ENCODE measurements at regions not wholly inside any gene's neighbourhood (a gene's known extent, or its start where the extent isn't known, plus 50 kb on each side); places are given as distances from the start of the nearest gene placed in this dataset.

DNA sequence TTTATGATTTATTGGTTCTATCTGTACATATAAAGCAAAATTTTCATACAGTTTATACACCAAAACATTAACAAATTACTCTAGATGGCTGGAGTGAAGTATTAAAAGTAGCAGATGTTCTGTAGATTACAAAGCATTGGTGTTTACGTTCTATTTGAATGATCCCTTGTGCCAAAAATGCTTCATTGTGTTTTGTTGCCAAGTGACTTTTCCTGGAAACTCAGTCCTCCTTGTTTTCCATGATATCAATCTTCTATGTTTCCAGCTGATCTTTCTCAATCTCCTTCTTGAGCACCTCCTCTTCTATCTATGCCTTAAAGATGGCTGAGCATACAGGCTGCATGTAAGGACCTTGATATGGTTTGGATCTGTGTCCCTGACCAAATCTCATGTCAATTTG, 263.6 kb upstream of the CTSO start:
- DNase-seq: no peak

- DNase-seq: no peak
Observed at GRCh38 chr4:156201050-156201449, 247.4 kb upstream of the CTSO start.

DNA sequence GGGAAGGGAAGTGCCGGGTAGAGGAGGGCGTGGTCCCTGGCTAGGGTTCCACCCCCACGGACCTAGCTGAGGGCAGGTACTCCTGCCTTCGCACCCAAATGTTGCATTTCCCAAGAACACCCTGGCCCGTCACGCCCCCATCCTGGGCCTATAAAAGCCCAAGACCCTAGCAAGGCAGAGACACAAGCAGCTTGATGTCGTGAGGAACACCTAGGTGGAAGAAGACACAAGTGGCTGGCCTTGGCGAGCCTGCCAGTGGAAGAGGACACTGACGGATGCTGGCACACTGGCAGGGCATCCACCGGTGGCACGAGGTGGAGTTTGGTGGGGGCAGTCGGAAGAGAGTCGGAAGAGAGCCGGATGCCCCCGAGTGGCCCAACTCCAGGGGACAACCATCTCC, 244.8 kb upstream of the CTSO start:
- DNase-seq: no peak

DNA sequence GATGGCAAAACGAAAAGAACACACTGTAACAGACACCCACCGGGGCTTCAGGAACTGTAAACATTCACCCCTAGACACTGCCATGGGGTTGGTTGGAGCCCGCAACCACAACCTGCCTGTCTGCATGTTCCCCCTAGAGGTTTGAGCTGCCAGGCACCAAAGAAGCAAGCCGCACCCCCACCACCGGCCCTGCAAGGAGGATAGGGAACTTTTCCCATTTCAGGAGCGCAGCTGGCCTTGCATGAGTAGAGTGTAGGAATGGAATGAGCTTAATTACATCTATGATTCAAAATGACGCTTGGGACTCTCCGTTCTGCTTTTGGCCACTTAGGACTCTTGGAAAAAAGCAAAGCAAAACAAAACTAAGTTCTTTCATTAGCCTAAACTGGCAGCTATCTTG, 243.6 kb upstream of the CTSO start:
- DNase-seq: no peak

- DNase-seq: no peak
Observed at GRCh38 chr4:156196722-156197121, 243.1 kb upstream of the CTSO start.

DNA sequence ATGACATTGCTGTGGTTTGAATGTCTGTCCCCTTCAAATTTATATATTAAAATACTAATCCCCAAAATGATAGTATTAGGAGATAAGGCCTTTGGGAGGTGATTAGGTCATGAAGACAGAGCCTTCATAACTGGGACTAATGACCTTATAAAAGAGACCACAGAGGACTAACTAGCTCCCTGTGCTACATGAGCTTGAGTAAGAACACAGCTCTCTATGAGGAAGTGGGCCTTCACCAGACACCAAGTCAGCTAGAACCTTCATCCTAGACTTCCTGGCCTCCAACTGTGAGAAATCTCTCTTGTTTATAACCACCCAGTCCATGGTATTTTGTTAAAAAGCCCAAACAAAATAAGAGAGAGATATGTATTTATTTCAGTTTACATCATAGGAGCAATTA, 242.2 kb upstream of the CTSO start:
- DNase-seq: no peak

DNA sequence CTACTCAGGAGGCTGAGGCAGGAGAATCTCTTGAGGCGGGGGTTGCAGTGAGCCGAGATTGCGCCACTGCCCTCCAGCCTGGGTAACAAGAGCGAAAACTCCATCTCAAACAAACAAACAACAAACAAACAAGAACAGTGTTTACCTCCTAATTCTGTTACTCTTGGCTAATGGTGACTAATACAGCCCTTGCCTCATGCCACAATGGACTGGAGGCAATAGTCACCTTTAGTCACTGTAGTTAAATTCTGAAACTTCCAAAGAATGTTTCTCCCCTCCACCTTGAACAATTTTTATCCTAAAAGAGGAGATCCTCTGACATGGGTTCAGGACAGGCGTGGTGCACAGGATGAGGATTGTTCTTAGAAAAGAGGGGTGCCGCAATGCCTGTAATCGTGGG, 241.2 kb upstream of the CTSO start:
- no peak for DNase-seq

DNA sequence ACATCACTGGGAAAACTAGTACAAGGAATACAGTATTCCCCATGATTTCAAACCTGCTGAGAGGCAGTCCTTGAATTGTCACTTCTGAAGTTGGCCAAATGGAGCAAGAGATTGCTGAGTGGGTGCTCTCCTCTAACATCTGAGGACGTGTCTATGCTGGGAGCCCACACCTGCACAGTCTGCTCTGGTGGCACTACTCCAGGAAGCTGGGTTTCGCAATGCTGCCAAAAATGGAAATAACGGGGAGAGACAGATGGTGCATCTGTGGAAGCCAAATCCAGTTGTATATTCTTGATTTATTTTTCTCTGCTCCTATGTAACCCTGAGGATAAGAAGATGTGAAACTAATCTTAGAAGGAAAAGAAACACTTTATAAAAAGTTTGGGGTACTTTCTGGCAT, 240.1 kb upstream of the CTSO start:
- no peak for DNase-seq

- DNase-seq: no peak
Observed at GRCh38 chr4:156193106-156193505, 239.4 kb upstream of the CTSO start.

DNA sequence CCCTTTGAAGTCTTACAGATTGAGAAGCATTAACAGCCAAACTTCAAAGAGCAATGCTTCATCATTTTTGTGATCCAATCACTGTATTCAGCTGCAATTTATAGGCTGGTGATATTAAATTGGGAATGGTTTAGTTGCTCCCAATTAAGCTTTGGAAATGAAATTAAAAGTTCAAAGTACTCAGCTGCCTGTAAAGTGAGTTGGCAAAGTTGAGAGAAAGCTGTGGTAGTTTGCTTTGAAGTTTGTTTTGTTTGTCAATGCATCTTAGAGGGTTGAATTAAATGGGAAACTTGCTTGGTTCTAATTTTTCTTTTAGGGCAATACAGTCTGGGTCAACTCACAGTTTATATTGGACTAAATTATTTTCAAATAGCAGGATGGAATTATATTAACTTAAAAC, 238.4 kb upstream of the CTSO start:
- no peak for DNase-seq

DNA sequence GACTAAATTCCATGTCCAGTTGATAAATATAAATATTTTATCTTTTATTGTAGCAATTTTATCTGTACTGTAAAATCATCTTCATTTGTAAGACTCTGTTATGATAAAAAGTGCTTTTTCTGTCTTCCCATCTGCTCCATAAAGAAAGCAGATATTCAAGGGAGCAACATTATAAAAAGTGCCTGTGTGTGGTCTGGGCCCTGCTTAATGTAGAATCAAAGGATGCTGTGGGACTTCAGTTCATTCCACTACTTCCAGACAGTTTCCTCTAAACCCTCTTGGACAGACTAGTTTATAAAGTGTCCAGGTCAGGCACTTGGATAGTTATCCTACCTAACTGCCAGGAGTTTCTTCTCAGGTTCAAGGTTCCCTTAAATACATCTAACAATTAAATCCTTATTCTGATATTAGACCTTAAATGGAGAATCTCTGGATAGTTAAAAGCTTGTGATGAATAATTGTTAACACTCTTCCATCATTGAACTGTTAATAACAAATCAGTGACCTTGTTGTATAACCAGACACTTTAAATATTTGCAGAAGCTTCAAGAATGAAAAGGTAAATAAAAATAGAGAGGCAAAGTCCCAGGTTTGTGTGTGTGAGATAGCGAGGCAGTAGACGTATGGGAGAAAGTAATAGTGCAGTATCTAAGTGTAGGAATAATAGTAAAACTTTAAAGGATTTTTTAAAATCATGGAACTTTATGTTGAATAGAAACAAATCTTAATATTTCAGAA, 237.5 kb upstream of the CTSO start:
- no peak for DNase-seq

- peak; percentile 10 for DNase-seq
Observed at GRCh38 chr4:156190615-156191014, 236.9 kb upstream of the CTSO start.

- peak; percentile 9 for DNase-seq
Observed at GRCh38 chr4:156188596-156188995, 234.9 kb upstream of the CTSO start.

- no peak for DNase-seq
Observed at GRCh38 chr4:156186111-156186510, 232.4 kb upstream of the CTSO start.

- no peak for DNase-seq
Observed at GRCh38 chr4:156185514-156186055, 231.9 kb upstream of the CTSO start.

GRCh38 chr4:156182269-156182668, 228.6 kb upstream of the CTSO start:
- no peak for DNase-seq

DNA sequence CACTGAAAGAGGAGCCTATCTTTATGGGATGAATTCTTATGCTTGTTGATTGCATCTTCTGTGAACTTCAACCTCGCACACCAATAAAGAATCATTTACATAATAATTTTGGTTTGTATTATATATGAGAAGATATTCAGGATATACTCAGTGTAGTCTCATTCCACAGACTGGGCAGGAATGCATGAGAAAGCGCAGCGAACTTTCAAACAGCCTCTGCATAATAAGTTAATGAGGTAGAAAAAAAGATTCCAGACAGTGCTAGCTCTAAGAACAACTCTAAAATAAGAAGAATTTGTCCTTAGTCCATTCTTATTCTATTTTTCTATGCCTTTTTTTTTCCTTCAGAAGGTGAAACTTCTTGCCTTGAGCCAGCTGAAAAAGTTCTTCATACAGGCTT, 224.3 kb upstream of the CTSO start:
- DNase-seq: no peak

- DNase-seq: no peak
Observed at GRCh38 chr4:156176896-156177295, 223.2 kb upstream of the CTSO start.

DNA sequence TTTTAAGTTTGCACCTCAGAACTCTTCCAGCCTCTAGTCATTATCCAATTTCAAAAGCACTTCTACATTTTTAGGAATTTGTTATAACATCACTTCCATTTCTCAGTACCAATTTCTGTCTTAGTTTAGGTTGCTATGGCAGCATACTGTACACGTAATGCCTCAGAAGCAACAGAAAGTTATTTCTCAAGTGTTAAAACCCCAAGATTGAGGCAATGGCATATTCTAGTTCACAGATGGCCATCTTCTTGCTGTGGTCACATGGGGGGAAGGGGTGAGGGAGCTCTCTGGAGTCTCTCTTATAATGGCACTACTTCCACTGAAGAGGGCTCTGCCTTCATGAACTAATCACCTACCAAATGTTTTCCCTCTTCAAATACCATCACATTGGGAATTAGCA, 220.3 kb upstream of the CTSO start:
- no peak for DNase-seq

DNA sequence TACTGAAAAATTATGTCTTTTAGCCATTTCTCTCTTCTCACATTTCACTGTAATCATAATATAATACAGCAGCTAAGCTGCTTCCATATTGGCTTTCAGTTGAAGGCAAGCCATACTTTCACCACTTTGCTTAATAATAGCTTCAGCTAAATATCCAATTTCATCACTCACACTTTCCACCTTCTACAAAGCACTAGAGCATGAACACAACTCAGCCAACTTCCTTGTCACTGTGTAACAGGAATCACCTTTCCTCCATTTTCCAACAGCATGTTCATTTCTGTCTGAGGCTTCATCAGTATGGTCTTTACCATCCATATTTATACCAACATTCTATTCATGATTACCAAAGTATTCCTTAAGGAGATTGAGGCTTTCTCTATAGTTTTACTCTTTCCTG, 219.8 kb upstream of the CTSO start:
- DNase-seq: no peak

DNA sequence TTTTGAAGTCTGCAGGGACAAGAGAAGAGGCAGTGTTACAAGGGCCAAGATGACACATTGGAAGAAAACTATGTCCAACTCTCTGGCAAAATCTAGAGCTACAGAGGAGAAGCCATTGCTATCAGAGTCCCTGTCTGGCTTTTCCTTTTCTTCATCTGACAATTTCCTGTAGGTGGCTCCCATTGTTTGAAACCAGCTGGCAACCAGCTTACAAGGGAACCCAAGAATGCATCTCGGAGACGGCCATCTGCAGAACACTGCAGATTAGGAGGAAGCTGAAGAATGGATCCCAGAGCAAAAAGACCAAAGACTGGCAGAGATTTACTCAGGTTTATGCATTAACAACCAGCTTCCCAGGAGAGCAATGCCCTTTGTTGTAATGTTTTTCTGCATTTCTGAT, 216.2 kb upstream of the CTSO start:
- DNase-seq: no peak

DNA sequence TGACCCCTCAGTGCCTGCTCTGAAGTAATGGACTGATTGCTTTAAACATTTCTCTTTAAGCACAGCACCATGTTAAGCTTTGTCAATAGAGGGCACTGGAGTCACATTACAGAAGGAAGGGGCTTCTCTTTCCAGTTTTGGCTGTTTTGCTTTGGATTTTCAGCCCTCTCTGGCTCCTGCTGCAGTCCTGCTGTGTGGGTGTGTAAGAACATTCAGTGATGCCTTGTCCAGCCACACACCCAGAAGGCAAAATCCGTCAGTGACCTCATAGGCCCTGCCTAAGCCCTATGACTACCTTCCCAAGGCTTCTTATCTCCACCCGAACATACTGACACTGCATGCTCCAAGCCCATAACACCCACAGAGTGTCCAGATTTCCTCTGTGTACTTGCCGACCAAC, 215.3 kb upstream of the CTSO start:
- DNase-seq: peak; percentile 98

DNA sequence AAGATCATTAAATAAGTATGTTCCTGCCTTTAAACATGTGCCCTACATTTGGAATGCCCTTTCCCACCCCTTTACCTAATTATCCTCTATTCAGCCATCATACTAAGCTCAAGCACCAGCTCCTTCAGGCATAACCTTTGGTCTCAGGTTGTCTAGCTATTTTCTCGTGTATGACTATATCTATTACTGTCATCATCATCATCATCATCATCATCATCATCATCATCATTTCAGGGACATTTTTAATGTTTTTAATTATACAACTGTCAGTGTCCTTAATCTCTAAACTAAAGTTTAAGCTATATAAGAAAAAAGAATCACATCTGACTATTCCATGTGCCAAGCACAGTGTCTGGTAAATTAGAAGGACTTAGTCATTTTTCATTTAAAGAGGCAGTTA, 214.6 kb upstream of the CTSO start:
- DNase-seq: no peak

DNA sequence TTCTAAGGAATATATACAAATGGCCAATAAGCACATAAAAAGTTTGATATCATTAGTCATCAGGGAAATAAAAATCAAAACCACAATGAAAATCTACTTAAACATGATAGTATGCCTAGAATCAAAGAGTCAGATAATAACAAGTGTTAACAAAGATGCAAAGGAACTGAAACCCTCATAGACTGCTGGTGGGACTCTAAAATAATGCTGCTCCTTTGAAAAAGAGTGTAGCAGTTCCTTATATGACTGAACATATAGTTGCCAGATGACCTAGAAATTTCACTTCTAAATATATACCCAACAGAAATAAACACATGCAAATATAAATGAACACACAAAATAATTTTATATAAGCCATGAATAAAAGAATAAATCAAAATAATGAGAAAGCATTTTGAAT, 205.1 kb upstream of the CTSO start:
- no peak for DNase-seq

DNA sequence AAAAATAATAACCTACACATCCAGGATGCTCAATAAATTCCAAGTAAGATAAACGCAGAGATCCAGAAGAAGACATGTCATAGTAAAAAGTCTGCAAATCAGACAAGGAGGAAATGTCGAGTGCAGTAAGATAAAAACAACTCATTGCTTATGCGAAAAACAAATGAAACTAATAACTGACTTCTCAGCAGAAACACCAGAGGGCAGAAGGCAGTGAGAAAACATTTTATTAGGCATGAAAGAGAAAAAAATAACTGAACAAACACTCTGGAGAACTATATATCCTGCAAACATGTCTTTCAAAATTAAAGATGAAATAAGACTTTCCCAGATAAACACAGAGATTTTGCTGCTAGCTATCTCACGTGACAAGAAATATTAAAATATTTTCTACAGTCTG, 201.3 kb upstream of the CTSO start:
- DNase-seq: no peak

Data from NCI-H226 (cell line).